OCI-LY1 (cell line): ENCODE measurements at regions not wholly inside any gene's neighbourhood (a gene's known extent, or its start where the extent isn't known, plus 50 kb on each side); places are given as distances from the start of the nearest gene placed in this dataset.

Experiments used
- H2AFZ ChIP-seq: fragments of 200-600 bp; sonication (generic), shearing (Covaris generic); 2 replicates; pipeline ENCODE4 v1.6.0; 2014; ENCODE audit warnings: antibody characterized with exemption, mild to moderate bottlenecking, low read length
- H3F3A ChIP-seq: fragments of 200-600 bp; sonication (generic), shearing (Covaris generic); 2 replicates; pipeline ENCODE4 v1.6.0; 2014; ENCODE audit warnings: mild to moderate bottlenecking, antibody characterized with exemption, low read length, moderate library complexity; ENCODE audit not compliant: insufficient read depth
- H3K27ac ChIP-seq: fragments of 200-600 bp; sonication (generic); 2 replicates; pipeline ENCODE4 v1.5.1; 2014; ENCODE audit warnings: low read length, mixed run types, mild to moderate bottlenecking, low read depth; ENCODE audit not compliant: poor library complexity, severe bottlenecking
- H3K27me3 ChIP-seq: fragments of 200-600 bp; sonication (generic); 2 replicates; pipeline ENCODE4 v1.6.0; 2014; ENCODE audit warnings: antibody characterized with exemption, mild to moderate bottlenecking, low read length, moderate library complexity; ENCODE audit not compliant: insufficient read depth
- H3K36me3 ChIP-seq: fragments of 200-600 bp; sonication (generic); 2 replicates; pipeline ENCODE4 v1.6.1; 2014; ENCODE audit warnings: mild to moderate bottlenecking, antibody characterized with exemption, low read length, moderate library complexity, mixed read lengths; ENCODE audit not compliant: insufficient read depth
- H3K4me1 ChIP-seq: fragments of 200-600 bp; sonication (generic); 2 replicates; pipeline ENCODE4 v1.5.1; 2014; ENCODE audit warnings: mild to moderate bottlenecking, low read length, moderate library complexity; ENCODE audit not compliant: insufficient read depth, severe bottlenecking
- H3K4me2 ChIP-seq: fragments of 200-600 bp; sonication (generic), shearing (Covaris generic); 2 replicates; pipeline ENCODE4 v1.6.1; 2014; ENCODE audit warnings: low read length
- H3K4me3 ChIP-seq: fragments of 200-600 bp; sonication (generic); 2 replicates; pipeline ENCODE4 v1.5.1; 2014; ENCODE audit warnings: low read length, low read depth, mild to moderate bottlenecking, mixed read lengths; ENCODE audit not compliant: poor library complexity, severe bottlenecking
- H3K79me2 ChIP-seq: fragments of 200-600 bp; shearing (Covaris generic); 2 replicates; pipeline ENCODE4 v1.6.1; 2016; ENCODE audit warnings: mixed run types, low read length, mixed read lengths; ENCODE audit not compliant: insufficient read depth
- H3K9ac ChIP-seq: fragments of 200-600 bp; sonication (generic), shearing (Covaris generic); 2 replicates; pipeline ENCODE4 v1.6.1; 2014; ENCODE audit warnings: mild to moderate bottlenecking, low read length, mixed read lengths
- H3K9me2 ChIP-seq: fragments of 200-600 bp; sonication (generic), shearing (Covaris generic); 2 replicates; pipeline ENCODE4 v1.6.1; 2014; ENCODE audit warnings: low read depth, mild to moderate bottlenecking, low read length, mixed read lengths
- H3K9me3 ChIP-seq: fragments of 200-600 bp; shearing (Covaris generic); 2 replicates; pipeline ENCODE4 v1.6.1; 2014; ENCODE audit warnings: low read length, mixed read lengths
- H4K20me1 ChIP-seq: fragments of 200-600 bp; sonication (generic), shearing (Covaris generic); 2 replicates; pipeline ENCODE4 v1.6.0; 2016; ENCODE audit warnings: mild to moderate bottlenecking, low read length; ENCODE audit not compliant: insufficient read depth
- EZH2 ChIP-seq: fragments of 200-600 bp; sonication (generic), shearing (Covaris generic); IDR thresholded peaks from 2 replicates; pipeline ENCODE4 v1.8.0; 2017; ENCODE audit warnings: borderline replicate concordance, mixed run types, mild to moderate bottlenecking, antibody characterized with exemption, low read length, moderate library complexity, mixed read lengths
- TF ChIP-seq, protein P1 (sequence below): fragments of 200-600 bp; sonication (generic), shearing (Covaris generic); IDR thresholded peaks from 2 replicates; pipeline ENCODE4 v1.5.1; 2017; ENCODE audit warnings: mild to moderate bottlenecking, antibody characterized with exemption, low read length, moderate library complexity, mixed read lengths

DNA sequence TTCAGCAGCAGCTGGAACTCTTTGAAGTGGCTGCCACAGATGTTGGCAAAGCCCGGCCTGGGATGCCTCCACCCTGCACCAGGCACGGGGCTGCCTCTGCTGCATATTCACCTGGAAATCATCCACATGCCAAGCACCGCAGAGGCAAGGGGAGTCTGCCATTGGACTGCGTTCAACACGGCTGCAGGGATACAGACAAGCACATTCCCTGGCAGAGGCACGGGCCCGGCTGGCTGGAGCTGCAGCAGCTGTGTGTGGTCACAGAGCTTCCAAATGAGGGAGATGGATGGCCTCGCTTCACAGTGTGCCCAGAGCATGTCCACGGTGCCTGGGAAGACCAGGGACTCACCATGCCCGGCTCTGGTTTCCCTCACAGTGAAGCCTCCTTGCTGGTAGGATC is 1378.9 kb downstream of the TBC1D22A start:
- no peak overlapping the region for H3K4me3 ChIP-seq
- no peaks in the 10 kb centered on the region for H3K36me3 ChIP-seq
- no peaks in the 10 kb centered on the region for H3K9me3 ChIP-seq
- no peak overlapping the region for H3K4me2 ChIP-seq
- no peaks in the 10 kb centered on the region for H3K79me2 ChIP-seq
- H3K9ac ChIP-seq = no peak overlapping the region
- no peaks in the 10 kb centered on the region for H3K4me1 ChIP-seq
- H3K27ac ChIP-seq = no peak overlapping the region
- peaks cover 16% of the 10 kb centered on the region; the same call in 1 of the 2 replicates for H3K27me3 ChIP-seq
- no peaks in the 10 kb centered on the region for H3F3A ChIP-seq
- H2AFZ ChIP-seq = no peak overlapping the region
- H3K9me2 ChIP-seq = no peaks in the 10 kb centered on the region
- TF ChIP-seq, protein P1, sequence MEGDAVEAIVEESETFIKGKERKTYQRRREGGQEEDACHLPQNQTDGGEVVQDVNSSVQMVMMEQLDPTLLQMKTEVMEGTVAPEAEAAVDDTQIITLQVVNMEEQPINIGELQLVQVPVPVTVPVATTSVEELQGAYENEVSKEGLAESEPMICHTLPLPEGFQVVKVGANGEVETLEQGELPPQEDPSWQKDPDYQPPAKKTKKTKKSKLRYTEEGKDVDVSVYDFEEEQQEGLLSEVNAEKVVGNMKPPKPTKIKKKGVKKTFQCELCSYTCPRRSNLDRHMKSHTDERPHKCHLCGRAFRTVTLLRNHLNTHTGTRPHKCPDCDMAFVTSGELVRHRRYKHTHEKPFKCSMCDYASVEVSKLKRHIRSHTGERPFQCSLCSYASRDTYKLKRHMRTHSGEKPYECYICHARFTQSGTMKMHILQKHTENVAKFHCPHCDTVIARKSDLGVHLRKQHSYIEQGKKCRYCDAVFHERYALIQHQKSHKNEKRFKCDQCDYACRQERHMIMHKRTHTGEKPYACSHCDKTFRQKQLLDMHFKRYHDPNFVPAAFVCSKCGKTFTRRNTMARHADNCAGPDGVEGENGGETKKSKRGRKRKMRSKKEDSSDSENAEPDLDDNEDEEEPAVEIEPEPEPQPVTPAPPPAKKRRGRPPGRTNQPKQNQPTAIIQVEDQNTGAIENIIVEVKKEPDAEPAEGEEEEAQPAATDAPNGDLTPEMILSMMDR = no peak
- no peak for TF ChIP-seq EZH2
- H4K20me1 ChIP-seq = no peaks in the 10 kb centered on the region

DNA sequence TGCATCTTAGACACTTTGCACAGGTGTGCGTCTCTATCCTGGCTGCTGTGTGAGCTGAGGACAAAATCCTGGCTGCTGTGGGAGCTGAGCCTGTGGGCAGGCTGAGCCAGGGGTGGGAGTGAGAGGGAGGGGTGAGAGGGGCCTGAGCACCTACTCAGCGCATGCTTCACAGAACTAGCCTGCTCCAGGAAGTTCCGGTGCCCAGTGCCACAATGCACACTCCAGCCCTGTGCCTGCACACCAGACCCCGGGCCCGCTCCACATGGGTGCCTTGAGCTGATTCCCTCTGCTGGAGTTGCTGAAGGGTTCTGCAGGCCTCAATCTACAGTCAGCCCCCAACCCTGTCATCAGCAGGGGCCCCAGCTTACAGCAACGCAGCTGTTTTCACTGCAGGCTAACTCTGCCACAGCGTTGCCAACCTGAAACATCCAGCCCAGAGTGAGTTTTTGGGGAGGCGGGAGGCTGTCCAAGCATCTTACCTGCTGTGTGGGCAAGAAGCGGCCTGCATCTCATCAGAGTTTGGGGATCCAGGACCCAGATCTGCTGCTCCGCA is 1377.9 kb downstream of the TBC1D22A start:
- TF ChIP-seq, protein P1 = no peak
- TF ChIP-seq EZH2 = no peak
- no peak overlapping the region for H3K27ac ChIP-seq

DNA sequence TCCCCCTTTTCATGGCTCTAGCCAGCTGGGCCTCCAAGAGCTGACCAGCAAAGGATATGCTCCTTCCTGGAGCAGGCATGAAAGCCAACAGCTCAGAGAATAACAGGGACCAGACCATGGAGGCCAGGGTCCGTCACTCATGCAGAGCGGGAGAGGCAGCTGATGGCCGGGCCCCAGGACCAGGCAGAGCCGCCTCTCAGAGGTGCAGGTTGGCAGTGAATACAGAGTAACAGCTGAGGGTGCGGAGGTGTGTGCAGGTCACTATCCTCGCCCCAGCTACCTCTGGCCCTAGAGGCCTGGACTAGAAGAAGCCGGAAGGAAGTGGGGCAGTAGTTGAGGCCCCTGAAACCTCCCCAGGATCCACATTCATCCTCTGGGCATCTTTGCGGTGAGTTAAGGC is 1377.3 kb downstream of the TBC1D22A start:
- Histone ChIP-seq H3K36me3 (no peaks in the 10 kb centered on the region), H3K79me2 (no peaks in the 10 kb centered on the region), H3K4me2 (no peak overlapping the region), H2AFZ (no peak overlapping the region), H4K20me1 (no peaks in the 10 kb centered on the region), H3K9ac (no peak overlapping the region), H3K9me2 (no peaks in the 10 kb centered on the region), H3K27me3 (peaks cover 16% of the 10 kb centered on the region; the same call in 1 of the 2 replicates), H3K4me3 (no peak overlapping the region), H3K27ac (no peak overlapping the region), H3K4me1 (no peaks in the 10 kb centered on the region), H3K9me3 (no peaks in the 10 kb centered on the region), H3F3A (no peaks in the 10 kb centered on the region)
- TF ChIP-seq EZH2 = no peak
- TF ChIP-seq, protein P1 = no peak

More for the DNA sequence above, 1377.9 kb downstream of the TBC1D22A start:
- Histone ChIP-seq H3F3A (no peaks in the 10 kb centered on the region), H3K4me3 (no peak overlapping the region), H3K9me3 (no peaks in the 10 kb centered on the region), H3K4me1 (no peaks in the 10 kb centered on the region), H2AFZ (no peak overlapping the region), H3K27me3 (peaks cover 16% of the 10 kb centered on the region; the same call in 1 of the 2 replicates), H3K9me2 (no peaks in the 10 kb centered on the region), H3K4me2 (no peak overlapping the region), H3K36me3 (no peaks in the 10 kb centered on the region), H3K79me2 (no peaks in the 10 kb centered on the region), H3K9ac (no peak overlapping the region), H4K20me1 (no peaks in the 10 kb centered on the region)
